AG04449 (cell line): ENCODE measurements at regions not wholly inside any gene's neighbourhood (a gene's known extent, or its start where the extent isn't known, plus 50 kb on each side); places are given as distances from the start of the nearest gene placed in this dataset.

Experiments used
- CTCF ChIA-PET: fragments of 350-600 bp; formaldehyde crosslinking; extraction: SDS; loops from one replicate; lab custom pipeline; 2021; ENCODE audit warnings: antibody characterized with exemption; lab: Yijun Ruan, JAX
- POLR2A ChIA-PET: fragments of 400-600, 350-600 bp; formaldehyde crosslinking; extraction: SDS; loops from one replicate; lab custom pipeline; 2020; ENCODE audit warnings: antibody characterized with exemption, inconsistent platforms; lab: Yijun Ruan, JAX
- DNase-seq: peaks from one replicate; pipeline ENCODE4 v3.0.0-alpha.2; 2010; ENCODE audit warnings: low read depth, low spot score
- H3K4me3 ChIP-seq: 2 replicates; pipeline ENCODE4 v1.5.1; 2011; ENCODE audit warnings: low read depth, mild to moderate bottlenecking, control low read depth, low read length
- CTCF ChIP-seq: IDR thresholded peaks from one replicate; pipeline ENCODE4 v1.5.1; 2011; ENCODE audit warnings: mild to moderate bottlenecking, moderate library complexity, low read length, control low read depth, inconsistent platforms; ENCODE audit not compliant: insufficient read depth; ENCODE audit errors: missing control alignments

- H3K4me3 ChIP-seq, result no peak overlapping the region
- CTCF ChIA-PET, result no interaction called here
- POLR2A ChIA-PET, result no interaction called here
- no peak for TF ChIP-seq CTCF
- no peak for DNase-seq
These were observed 52.2 kb upstream of the SHH start for GRCh38 chr7:155864271-155864985.

DNA sequence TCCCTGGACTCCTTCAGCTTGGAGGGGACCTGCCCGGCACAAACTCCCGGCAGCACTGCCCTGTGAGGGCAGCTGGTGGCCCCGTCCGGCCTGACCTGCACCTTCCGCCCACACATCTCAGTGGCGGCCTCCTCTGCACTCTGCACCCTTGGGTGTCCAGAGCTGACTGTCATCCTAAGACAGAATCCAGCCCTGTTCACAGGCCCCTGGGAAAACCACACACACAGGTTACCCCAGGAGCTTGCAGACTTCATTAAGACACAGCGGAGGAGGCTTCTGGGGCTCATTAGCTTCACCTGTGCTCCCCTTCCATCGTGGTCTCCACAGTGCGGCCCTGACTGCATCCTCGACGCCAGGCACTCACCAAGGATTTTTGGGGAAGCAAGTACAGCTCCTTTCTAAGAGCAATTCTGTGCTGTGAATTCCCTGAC, 51.5 kb upstream of the SHH start:
- TF ChIP-seq CTCF, result no peak
- CTCF ChIA-PET, result no interaction called here
- POLR2A ChIA-PET, result no interaction called here

GRCh38 chr7:155862123-155862892, 50.0 kb upstream of the SHH start:
- DNase-seq, result no peak
- TF ChIP-seq CTCF, result no peak
- POLR2A ChIA-PET, result no interaction called here
- CTCF ChIA-PET, result no interaction called here
- no peak overlapping the region for H3K4me3 ChIP-seq

More for the DNA sequence above, 51.5 kb upstream of the SHH start:
- no peak for DNase-seq
- H3K4me3 ChIP-seq, result no peak overlapping the region
